ENCODE measurements at regions not wholly inside any gene's neighbourhood (a gene's known extent, or its start where the extent isn't known, plus 50 kb on each side); places are given as distances from the start of the nearest gene placed in this dataset.

DNA sequence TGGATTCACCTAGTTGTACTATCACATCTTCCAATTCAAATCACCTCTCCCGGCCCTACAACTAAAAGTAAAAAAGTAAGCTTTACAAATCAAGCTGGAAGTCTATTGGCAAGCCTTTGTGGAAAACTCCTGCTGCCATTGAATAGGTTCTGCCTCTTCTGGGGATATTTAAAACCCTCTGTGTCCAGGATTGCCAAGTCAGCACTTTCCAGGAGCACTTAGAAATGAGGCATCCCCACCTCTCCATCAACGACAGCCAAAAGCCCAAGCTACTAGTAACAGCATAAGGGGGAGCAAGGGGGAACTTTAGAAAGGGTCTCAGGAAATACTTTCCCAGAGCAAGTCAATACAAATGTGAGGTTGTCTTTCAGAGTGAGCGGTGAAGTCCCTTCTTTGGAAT lies 85.0 kb upstream of the OBI1 start:
- TF ChIP-seq, protein P1, sequence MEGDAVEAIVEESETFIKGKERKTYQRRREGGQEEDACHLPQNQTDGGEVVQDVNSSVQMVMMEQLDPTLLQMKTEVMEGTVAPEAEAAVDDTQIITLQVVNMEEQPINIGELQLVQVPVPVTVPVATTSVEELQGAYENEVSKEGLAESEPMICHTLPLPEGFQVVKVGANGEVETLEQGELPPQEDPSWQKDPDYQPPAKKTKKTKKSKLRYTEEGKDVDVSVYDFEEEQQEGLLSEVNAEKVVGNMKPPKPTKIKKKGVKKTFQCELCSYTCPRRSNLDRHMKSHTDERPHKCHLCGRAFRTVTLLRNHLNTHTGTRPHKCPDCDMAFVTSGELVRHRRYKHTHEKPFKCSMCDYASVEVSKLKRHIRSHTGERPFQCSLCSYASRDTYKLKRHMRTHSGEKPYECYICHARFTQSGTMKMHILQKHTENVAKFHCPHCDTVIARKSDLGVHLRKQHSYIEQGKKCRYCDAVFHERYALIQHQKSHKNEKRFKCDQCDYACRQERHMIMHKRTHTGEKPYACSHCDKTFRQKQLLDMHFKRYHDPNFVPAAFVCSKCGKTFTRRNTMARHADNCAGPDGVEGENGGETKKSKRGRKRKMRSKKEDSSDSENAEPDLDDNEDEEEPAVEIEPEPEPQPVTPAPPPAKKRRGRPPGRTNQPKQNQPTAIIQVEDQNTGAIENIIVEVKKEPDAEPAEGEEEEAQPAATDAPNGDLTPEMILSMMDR (IDR thresholded peaks at IDR 0.05; ENCODE audit: low read depth, low read length, poor library complexity, severe bottlenecking) = no peak
- no peak for TF ChIP-seq EZH2phosphoT487 (IDR thresholded peaks at IDR 0.05; ENCODE audit: borderline replicate concordance, low read length)
